ENCODE measurements at regions not wholly inside any gene's neighbourhood (a gene's known extent, or its start where the extent isn't known, plus 50 kb on each side); places are given as distances from the start of the nearest gene placed in this dataset.

GRCh38 chr21:18147678-18148077 is 97.0 kb upstream of the CHODL start:
- TF ChIP-seq, protein P1, sequence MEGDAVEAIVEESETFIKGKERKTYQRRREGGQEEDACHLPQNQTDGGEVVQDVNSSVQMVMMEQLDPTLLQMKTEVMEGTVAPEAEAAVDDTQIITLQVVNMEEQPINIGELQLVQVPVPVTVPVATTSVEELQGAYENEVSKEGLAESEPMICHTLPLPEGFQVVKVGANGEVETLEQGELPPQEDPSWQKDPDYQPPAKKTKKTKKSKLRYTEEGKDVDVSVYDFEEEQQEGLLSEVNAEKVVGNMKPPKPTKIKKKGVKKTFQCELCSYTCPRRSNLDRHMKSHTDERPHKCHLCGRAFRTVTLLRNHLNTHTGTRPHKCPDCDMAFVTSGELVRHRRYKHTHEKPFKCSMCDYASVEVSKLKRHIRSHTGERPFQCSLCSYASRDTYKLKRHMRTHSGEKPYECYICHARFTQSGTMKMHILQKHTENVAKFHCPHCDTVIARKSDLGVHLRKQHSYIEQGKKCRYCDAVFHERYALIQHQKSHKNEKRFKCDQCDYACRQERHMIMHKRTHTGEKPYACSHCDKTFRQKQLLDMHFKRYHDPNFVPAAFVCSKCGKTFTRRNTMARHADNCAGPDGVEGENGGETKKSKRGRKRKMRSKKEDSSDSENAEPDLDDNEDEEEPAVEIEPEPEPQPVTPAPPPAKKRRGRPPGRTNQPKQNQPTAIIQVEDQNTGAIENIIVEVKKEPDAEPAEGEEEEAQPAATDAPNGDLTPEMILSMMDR (IDR thresholded peaks at IDR 0.05; ENCODE audit: borderline replicate concordance), result no peak
- DNase-seq, result no peak
- H3K27me3 ChIP-seq (ENCODE audit: low read depth), result no peaks in the 10 kb centered on the region
- intact Hi-C loops (cut with micrococcal nuclease), result no loop called here
- no peak overlapping the region for H3K4me3 ChIP-seq
- no peaks in the 10 kb centered on the region for H3K9me3 ChIP-seq (replicated peaks)
- no peaks in the 10 kb centered on the region for H3K4me1 ChIP-seq
- H3K27ac ChIP-seq (replicated peaks), result no peak overlapping the region
- H3K36me3 ChIP-seq, result no peaks in the 10 kb centered on the region

DNA sequence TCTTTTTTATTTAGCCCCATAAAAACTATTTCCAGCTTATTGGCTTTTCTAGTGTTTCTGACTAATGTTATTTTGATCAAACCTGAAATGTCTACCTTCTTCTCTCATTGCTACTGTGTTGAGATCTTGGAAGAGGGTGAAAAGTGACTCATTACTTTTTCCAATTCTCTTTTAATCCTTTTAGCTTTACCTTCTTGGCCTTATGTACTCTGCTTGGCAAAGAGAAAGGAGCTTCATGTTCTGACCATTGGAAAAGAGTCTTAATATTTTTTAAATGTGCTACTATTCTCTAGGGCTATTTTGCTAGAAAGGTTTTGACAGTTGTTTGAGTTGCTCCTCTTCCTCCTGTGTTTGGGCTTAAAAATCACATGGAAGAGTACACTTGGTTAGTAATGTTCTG is 97.8 kb upstream of the CHODL start:
- Histone ChIP-seq H3K9me3 (replicated peaks) (no peaks in the 10 kb centered on the region), H3K36me3 (no peaks in the 10 kb centered on the region), H3K4me1 (no peaks in the 10 kb centered on the region), H3K27ac (replicated peaks) (no peak overlapping the region), H3K27me3 (ENCODE audit: low read depth) (no peaks in the 10 kb centered on the region), H3K4me3 (no peak overlapping the region)
- TF ChIP-seq, protein P1 (IDR thresholded peaks at IDR 0.05; ENCODE audit: borderline replicate concordance), result no peak
- intact Hi-C loops (cut with micrococcal nuclease), result no loop called here
- no peak for DNase-seq

DNA sequence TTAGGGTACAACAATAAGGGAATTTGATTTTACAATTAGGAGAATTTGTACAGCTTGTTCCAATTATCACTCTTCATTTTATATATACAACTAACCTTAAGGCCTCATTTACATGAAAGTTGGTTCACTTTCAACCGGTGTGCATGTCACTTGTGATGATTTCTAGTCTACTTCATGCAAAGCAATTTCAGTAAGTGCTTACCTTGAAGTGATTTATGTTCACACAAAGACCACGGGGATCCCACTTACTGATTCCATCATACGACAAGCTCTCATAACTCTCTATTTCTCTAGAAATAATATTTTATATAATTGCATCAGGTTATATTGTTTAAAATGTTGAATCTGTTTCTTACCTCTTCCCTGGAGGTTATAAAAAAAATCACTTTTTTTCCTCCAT is 100.3 kb upstream of the CHODL start:
- no peaks in the 10 kb centered on the region for H3K4me1 ChIP-seq
- no peaks in the 10 kb centered on the region for H3K36me3 ChIP-seq
- H3K9me3 ChIP-seq (replicated peaks), result no peaks in the 10 kb centered on the region
- intact Hi-C loops (cut with micrococcal nuclease), result no loop called here
- no peak for DNase-seq
- H3K27ac ChIP-seq (replicated peaks), result no peak overlapping the region
- no peaks in the 10 kb centered on the region for H3K27me3 ChIP-seq (ENCODE audit: low read depth)
- no peak overlapping the region for H3K4me3 ChIP-seq
- TF ChIP-seq, protein P1 (IDR thresholded peaks at IDR 0.05; ENCODE audit: borderline replicate concordance), result no peak

DNA sequence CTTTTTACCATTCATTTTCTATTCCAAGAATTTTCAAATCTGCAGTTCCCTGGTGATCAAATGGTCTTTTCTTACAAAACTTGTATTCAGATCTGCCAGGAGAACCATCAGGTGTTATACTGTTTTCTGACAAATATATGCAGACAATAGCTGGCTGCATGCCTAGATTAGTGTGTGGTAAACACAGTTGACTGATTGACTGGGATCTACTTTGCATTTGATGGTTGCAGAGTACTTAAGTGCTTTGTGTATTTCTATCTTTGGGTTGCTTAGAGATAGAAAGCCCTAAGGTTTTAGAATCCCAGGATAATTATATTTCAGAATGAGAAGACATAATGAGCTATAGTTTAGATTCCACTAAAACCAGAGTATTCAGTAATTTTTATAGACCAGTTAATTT is 102.0 kb upstream of the CHODL start:
- intact Hi-C loops (cut with micrococcal nuclease), result no loop called here
- no peak overlapping the region for H3K27ac ChIP-seq (replicated peaks)

GRCh38 chr21:18138507-18138906 is 106.1 kb upstream of the CHODL start:
- no peak overlapping the region for H3K27ac ChIP-seq (replicated peaks)
- no peak for DNase-seq
- H3K36me3 ChIP-seq, result no peaks in the 10 kb centered on the region
- intact Hi-C loops (cut with micrococcal nuclease), result no loop called here
- no peak overlapping the region for H3K4me3 ChIP-seq
- no peaks in the 10 kb centered on the region for H3K27me3 ChIP-seq (ENCODE audit: low read depth)
- TF ChIP-seq, protein P1 (IDR thresholded peaks at IDR 0.05; ENCODE audit: borderline replicate concordance), result no peak
- H3K9me3 ChIP-seq (replicated peaks), result no peaks in the 10 kb centered on the region
- no peaks in the 10 kb centered on the region for H3K4me1 ChIP-seq

More for the DNA sequence above, 102.0 kb upstream of the CHODL start:
- Histone ChIP-seq H3K4me3 (no peak overlapping the region), H3K9me3 (replicated peaks) (no peaks in the 10 kb centered on the region), H3K4me1 (no peaks in the 10 kb centered on the region), H3K27me3 (ENCODE audit: low read depth) (no peaks in the 10 kb centered on the region), H3K36me3 (no peaks in the 10 kb centered on the region)
- TF ChIP-seq, protein P1 (IDR thresholded peaks at IDR 0.05; ENCODE audit: borderline replicate concordance), result no peak
- DNase-seq, result no peak

DNA sequence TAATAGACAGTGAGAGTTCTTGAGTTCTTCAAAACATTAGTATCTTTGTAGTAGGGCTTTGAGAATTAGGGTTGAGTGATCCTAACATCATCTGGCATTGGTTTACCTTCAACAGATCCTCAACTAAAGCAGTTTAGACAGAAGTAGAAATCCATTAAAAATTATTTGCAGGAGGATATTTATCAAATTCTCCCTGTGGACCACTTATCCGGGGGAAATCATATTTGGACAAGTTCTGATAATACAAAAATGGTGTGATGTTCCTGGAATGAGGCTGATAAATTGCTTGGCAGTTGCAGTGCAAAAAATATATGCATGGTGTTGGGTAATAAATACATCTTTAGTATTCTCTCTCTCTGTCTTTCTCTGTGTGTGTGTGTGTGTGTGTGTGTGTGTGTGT is 115.1 kb upstream of the CHODL start:
- Histone ChIP-seq H3K27me3 (ENCODE audit: low read depth) (no peaks in the 10 kb centered on the region), H3K4me3 (no peak overlapping the region), H3K36me3 (no peaks in the 10 kb centered on the region), H3K4me1 (no peaks in the 10 kb centered on the region), H3K27ac (replicated peaks) (no peak overlapping the region), H3K9me3 (replicated peaks) (no peaks in the 10 kb centered on the region)
- TF ChIP-seq, protein P1 (IDR thresholded peaks at IDR 0.05; ENCODE audit: borderline replicate concordance), result no peak
- no peak for DNase-seq
- intact Hi-C loops (cut with micrococcal nuclease), result no loop called here

Measured in left ventricle myocardium inferior (tissue), 1 donor.